ENCODE measurements at regions not wholly inside any gene's neighbourhood (a gene's known extent, or its start where the extent isn't known, plus 50 kb on each side); places are given as distances from the start of the nearest gene placed in this dataset.

GRCh38 chr14:101499513-101499912 is 61.8 kb upstream of the DIO3 start:
- DNase-seq = no peak

DNA sequence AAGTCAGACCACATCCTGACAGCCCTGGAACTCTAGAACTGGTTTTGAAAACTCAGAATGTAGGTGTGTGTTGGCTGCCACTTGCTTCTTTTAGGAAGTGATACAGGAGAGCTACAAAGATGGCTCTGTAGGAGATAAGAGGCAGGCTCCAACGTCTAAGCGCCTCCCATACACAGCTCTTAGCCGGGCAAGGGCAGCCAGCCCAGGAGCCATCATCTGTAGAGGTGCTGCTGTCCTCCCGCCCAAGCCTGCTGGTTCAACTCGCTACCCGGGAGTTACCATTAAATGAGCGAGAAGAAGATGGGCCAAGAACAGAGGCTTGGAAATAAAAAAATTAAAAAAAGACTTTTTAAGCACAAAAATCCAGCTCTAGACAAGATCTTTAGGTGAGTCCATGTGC is 61.2 kb upstream of the DIO3 start:
- DNase-seq = no peak

GRCh38 chr14:101500681-101501080 is 60.6 kb upstream of the DIO3 start:
- DNase-seq = no peak

- no peak for DNase-seq
Measured at GRCh38 chr14:101501341-101501740, 60.0 kb upstream of the DIO3 start.

- DNase-seq = no peak
Measured at GRCh38 chr14:101501858-101502615, 59.3 kb upstream of the DIO3 start.

GRCh38 chr14:101502761-101503392 is 58.4 kb upstream of the DIO3 start:
- DNase-seq = no peak

- DNase-seq = no peak
Measured at GRCh38 chr14:101503431-101504095, 57.7 kb upstream of the DIO3 start.

DNA sequence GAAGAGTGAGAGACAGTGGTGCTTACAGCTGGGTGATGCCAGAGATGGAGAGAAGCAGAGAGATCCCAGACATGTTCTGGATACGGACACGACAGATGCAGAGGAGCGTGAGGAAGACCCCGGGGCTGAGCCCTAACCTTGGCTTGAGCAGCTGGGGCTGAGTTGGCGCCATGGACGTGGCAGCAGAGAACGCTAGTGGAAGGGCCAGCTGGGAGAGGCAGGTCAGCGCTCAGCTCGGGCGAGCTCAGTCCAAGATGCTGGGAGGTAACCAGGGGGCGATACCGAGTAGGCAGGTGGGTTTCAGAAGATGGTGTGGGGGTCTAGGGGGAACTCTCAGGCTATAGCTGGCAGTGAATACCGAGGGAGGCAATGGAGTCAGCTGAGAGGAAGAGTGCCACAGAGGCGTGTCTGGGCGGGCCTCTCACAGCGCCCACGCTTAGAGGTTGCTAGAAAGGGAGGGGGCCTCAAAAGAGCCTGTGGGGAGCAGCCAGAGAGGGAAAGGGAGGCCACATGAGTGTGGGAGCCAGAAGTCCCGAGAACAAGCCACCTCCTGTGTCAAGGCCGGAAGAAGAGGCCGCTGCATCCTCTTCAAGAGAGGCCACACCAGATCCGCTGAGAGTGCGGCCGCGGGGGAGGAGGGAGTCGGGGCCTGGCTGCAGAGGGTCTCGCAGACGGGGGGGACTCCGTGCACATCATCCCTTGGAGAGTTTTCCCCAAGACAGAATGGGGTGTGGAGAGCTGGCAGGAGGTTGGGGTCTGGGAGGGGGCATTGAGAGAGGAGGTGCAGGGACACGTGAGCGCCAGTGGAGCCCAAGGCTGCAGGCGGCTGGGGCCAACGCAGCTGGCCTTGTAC is 57.0 kb upstream of the DIO3 start:
- DNase-seq = no peak

DNA sequence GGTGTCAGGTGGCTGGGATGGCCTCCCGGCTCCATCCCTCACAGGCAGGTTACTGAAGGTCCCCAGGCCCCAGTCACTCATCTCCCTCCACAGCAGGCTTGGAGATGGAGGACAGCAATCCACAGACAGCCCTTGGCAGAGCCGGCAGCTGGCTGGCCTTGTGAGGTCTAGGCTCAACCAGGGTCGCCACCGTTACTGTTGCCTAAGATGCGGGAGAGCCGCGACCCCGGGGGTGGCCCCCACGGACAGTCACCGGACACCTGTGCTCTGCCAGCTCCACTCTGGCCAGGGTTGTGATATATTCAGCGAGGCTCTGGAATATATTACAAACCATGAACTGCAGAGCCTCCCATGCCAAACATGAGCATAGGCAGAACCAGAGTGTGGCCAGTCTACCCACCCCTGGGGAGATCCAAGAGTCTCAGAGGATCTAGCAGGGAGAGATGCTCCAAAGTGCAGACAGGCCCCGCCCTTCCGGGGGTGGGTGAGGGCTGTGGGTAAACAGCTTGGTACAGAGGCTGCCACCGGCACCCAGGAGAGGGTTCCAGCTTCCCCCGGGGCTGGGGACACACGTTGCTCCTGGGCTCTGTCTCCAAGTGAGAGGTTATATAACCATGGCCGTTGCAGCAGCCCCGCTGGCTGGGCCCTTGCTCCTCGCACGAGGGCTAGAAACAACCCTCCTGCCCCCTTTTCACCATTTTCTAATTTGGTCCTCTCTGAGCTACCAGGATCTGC is 55.9 kb upstream of the DIO3 start:
- no peak for DNase-seq

DNA sequence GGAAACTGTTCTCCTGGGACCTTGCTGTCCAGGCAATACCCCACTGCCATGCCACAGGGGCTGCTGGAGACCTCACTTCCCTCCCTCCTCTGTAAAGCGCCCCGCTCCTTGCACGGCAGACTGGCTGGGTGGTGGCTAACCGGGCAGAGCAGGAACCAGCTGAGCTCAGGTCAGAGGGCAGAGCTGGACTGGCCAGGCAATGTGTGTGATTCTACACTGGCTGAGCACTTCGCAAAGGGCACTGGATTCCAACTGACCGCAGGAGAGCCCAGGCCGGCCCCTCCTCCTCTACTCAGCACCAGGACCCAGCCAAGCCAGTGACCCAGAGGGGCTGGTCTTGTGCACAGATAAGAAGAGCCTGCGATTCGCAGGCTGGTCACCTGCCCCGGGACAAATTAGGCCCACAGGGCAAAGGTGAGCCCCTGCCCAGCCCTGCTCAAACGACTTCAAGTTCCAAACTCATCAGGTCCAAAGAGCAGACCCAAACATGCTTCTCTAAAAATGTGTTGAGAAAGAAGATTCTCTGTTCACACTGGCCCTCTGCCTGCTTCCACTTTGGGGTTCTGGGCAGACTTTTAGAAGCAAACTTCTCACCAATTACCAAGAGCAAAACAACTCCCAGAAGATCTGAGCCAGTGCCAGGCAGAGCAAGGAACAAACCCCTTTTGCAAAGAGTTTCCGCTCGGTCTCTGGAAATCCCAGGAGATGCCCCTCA is 54.9 kb upstream of the DIO3 start:
- DNase-seq = no peak

- DNase-seq = no peak
Measured at GRCh38 chr14:101506926-101507835, 54.1 kb upstream of the DIO3 start.

DNA sequence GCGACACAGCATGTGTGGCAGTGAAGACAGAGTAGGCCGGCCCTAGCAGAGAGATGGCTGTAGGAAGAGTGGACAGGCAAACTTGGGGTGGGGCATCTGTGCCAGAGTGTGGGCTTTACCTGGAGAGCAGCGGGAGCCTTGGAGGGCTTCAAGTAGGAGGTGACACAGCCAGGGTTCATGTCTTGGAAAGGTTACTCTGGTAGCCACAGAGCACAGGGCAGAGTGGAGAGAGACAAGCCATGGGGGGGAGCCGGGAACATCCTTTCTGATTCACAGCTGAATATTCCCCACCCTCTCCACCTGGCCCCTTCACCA is 53.5 kb upstream of the DIO3 start:
- no peak for DNase-seq

GRCh38 chr14:101508196-101508947 is 52.9 kb upstream of the DIO3 start:
- DNase-seq = no peak

GRCh38 chr14:101508948-101509729 is 52.2 kb upstream of the DIO3 start:
- no peak for DNase-seq

GRCh38 chr14:101509730-101510371 is 51.4 kb upstream of the DIO3 start:
- DNase-seq = no peak

- DNase-seq = no peak
Measured at GRCh38 chr14:101511199-101511598, 50.1 kb upstream of the DIO3 start.

All from NCI-H1105 treated with DMSO at 0.1 percent for 48 hours (cell line).